Adrenal gland (tissue), 9 donors: ENCODE measurements at regions not wholly inside any gene's neighbourhood (a gene's known extent, or its start where the extent isn't known, plus 50 kb on each side); places are given as distances from the start of the nearest gene placed in this dataset.
"Not testable (repeated sequence)": the region's sequence is repeated elsewhere in the genome, so short reads cannot be mapped to it uniquely, and the experiment has no call there.

ENCODE experiments used
- DNase-seq, 7 donors: peaks; one replicate each; pipeline ENCODE4 v3.0.0-alpha.2; 2019 to 2020
- H3K27ac ChIP-seq, 5 donors: fragments of 200-600 bp; sonication (generic) in 4 of 5; 1 replicate in 3 of 5; 2 replicates in 2 of 5; pipeline versions ENCODE4 v1.5.1 to v1.8.0; 2016 to 2020; ENCODE audit warnings: mild to moderate bottlenecking in 1 of 5
- H3K27me3 ChIP-seq: fragments of 200-600 bp; 2 replicates; pipeline ENCODE4 v1.8.0; 2021
- H3K36me3 ChIP-seq, 2 donors: fragments of 200-600 bp; replicated peaks in 1 of 2; 1 replicate in 1 of 2; 2 replicates in 1 of 2; pipeline versions ENCODE4 v1.5.1 to v1.8.0; 2018 to 2022
- H3K4me1 ChIP-seq, 2 donors: fragments of 200-600 bp; replicated peaks in 1 of 2; 1 replicate in 1 of 2; 2 replicates in 1 of 2; pipeline versions ENCODE4 v1.5.1 to v1.8.0; 2018 to 2021
- H3K4me3 ChIP-seq, 4 donors: fragments of 200-600 bp; sonication (generic) in 3 of 4; one replicate each; pipeline ENCODE4 v1.5.1; 2016 to 2018
- H3K9me3 ChIP-seq, 3 donors: fragments of 200-600 bp; sonication (generic) in 1 of 3; replicated peaks in 1 of 3; 1 replicate in 2 of 3; 2 replicates in 1 of 3; pipeline versions ENCODE4 v1.5.1 to v1.8.0; 2016 to 2021
- POLR2A ChIP-seq, 2 donors: fragments of 450-650 bp; IDR thresholded peaks; one replicate each; pipeline ENCODE4 v1.6.1; 2017; ENCODE audit warnings: antibody characterized with exemption in 2 of 2, mild to moderate bottlenecking in 2 of 2, moderate library complexity in 1 of 2
- WGBS, 4 donors: extraction: QIAGEN DNeasy Blood & Tissue Kit in 2 of 4; methylation state at CpG; one replicate each; pipeline versions ENCODE4 v1.1.5 to v1.1.7; 2013 to 2017; 5-methylcytosine and 5-hydroxymethylcytosine counted together
- intact Hi-C, 2 donors: fragments of 100-400 bp; cut with DNase I; formaldehyde crosslinking; loops; one replicate each; pipeline versions ENCODE4 v1.14.1 to v1.15.0; 2022 to 2023
- TF ChIP-seq, protein P1 (sequence below), 6 experiments: fragments of 450-650 bp in 4 of 6; fragments of 200-600 bp in 2 of 6; sonication (generic) in 1 of 6; IDR thresholded peaks; 1 replicate in 5 of 6; 2 replicates in 1 of 6; pipeline versions ENCODE4 v1.5.1 to v1.8.0; 2016 to 2021; ENCODE audit warnings: antibody characterized with exemption in 6 of 6, mild to moderate bottlenecking in 2 of 6, moderate library complexity in 1 of 6
- donor health status: healthy with polysubstance abuse.
- donor health status: Bipolar disorder and iron deficiency.
- donor health status: DM: yes; HTN: yes; CAD: no.
- donor health status: DM: no; HTN: no; CAD: no.
- donor health status: DM: no; HTN: no; CAD: no.

GRCh38 chr9:22175972-22176545 is 167.0 kb upstream of the CDKN2B start:
- Histone ChIP-seq H3K27me3 (no peaks in the 10 kb centered on the region), H3K4me3 (no peak overlapping the region), H3K27ac (no peak overlapping the region), H3K4me1 (no peaks in the 10 kb centered on the region), H3K36me3 (no peaks in the 10 kb centered on the region), H3K9me3 (no peaks in the 10 kb centered on the region)
- intact Hi-C loops = no loop called here
- 65 to 87% (median 75%) methylated on average over 2 of the region's 2 CpGs for WGBS, 4 donors
- no peak for DNase-seq
- TF ChIP-seq, protein P1, sequence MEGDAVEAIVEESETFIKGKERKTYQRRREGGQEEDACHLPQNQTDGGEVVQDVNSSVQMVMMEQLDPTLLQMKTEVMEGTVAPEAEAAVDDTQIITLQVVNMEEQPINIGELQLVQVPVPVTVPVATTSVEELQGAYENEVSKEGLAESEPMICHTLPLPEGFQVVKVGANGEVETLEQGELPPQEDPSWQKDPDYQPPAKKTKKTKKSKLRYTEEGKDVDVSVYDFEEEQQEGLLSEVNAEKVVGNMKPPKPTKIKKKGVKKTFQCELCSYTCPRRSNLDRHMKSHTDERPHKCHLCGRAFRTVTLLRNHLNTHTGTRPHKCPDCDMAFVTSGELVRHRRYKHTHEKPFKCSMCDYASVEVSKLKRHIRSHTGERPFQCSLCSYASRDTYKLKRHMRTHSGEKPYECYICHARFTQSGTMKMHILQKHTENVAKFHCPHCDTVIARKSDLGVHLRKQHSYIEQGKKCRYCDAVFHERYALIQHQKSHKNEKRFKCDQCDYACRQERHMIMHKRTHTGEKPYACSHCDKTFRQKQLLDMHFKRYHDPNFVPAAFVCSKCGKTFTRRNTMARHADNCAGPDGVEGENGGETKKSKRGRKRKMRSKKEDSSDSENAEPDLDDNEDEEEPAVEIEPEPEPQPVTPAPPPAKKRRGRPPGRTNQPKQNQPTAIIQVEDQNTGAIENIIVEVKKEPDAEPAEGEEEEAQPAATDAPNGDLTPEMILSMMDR (IDR thresholded peaks at IDR 0.05) = no peak
- TF ChIP-seq POLR2A (IDR thresholded peaks at IDR 0.05) = no peak

- H3K36me3 ChIP-seq, H3K27ac ChIP-seq, H3K9me3 ChIP-seq, intact Hi-C loops, H3K4me3 ChIP-seq, H3K27me3 ChIP-seq, DNase-seq, H3K4me1 ChIP-seq: not testable (repeated sequence)
- WGBS, 4 donors = 73 to 84% (median 78%) methylated on average over 2 of the region's 2 CpGs
Observed at GRCh38 chr9:22181021-22181420, 171.9 kb upstream of the CDKN2B start.

- Histone ChIP-seq H3K27me3 (no peaks in the 10 kb centered on the region), H3K4me1 (no peaks in the 10 kb centered on the region), H3K27ac (no peak overlapping the region), H3K4me3 (no peak overlapping the region), H3K36me3 (no peaks in the 10 kb centered on the region), H3K9me3 (no peaks in the 10 kb centered on the region)
- no peak for DNase-seq
- TF ChIP-seq, protein P1 (IDR thresholded peaks at IDR 0.05) = no peak
- no peak for TF ChIP-seq POLR2A (IDR thresholded peaks at IDR 0.05)
- 75 to 78% (median 77%) methylated on average over 2 of the region's 2 CpGs for WGBS, 4 donors
- intact Hi-C loops = no loop called here
Observed at GRCh38 chr9:22189471-22189870, 180.4 kb upstream of the CDKN2B start.

GRCh38 chr9:22197000-22197399 is 187.9 kb upstream of the CDKN2B start:
- DNase-seq, H3K36me3 ChIP-seq, H3K27me3 ChIP-seq, H3K4me3 ChIP-seq, H3K4me1 ChIP-seq, H3K27ac ChIP-seq, H3K9me3 ChIP-seq, intact Hi-C loops: not testable (repeated sequence)
- WGBS, 4 donors = 58 to 89% (median 82%) methylated on average over 2 of the region's 2 CpGs

- no peak overlapping the region for H3K27ac ChIP-seq
- no peak overlapping the region for H3K4me3 ChIP-seq
- TF ChIP-seq, protein P1 (IDR thresholded peaks at IDR 0.05) = no peak
- TF ChIP-seq POLR2A (IDR thresholded peaks at IDR 0.05) = no peak
- H3K36me3 ChIP-seq = no peaks in the 10 kb centered on the region
- no peaks in the 10 kb centered on the region for H3K27me3 ChIP-seq
- no peaks in the 10 kb centered on the region for H3K9me3 ChIP-seq
- H3K4me1 ChIP-seq = no peaks in the 10 kb centered on the region
- no peak for DNase-seq
- intact Hi-C loops = no loop called here
Observed at GRCh38 chr9:22198681-22199080, 189.6 kb upstream of the CDKN2B start.
